H54 (cell line): ENCODE measurements at regions not wholly inside any gene's neighbourhood (a gene's known extent, or its start where the extent isn't known, plus 50 kb on each side); places are given as distances from the start of the nearest gene placed in this dataset.
"Not testable (repeated sequence)": the region's sequence is repeated elsewhere in the genome, so short reads cannot be mapped to it uniquely, and the experiment has no call there.

ENCODE experiments used
- DNase-seq: peaks from one replicate; pipeline ENCODE4 v3.0.0; 2011; ENCODE audit warnings: low spot score, mixed read lengths; ENCODE audit not compliant: insufficient read length
- FAIRE-seq: peaks from 3 replicates; lab custom pipeline; 2011; peaks lifted over from hg19 to GRCh38; lab: Jason Lieb, UNC
- POLR2A ChIP-seq: IDR thresholded peaks from 2 replicates; pipeline ENCODE4 v1.6.1; 2011; ENCODE audit warnings: low read depth, mild to moderate bottlenecking, low read length

- FAIRE-seq = no peak
- no peak for DNase-seq
- TF ChIP-seq POLR2A = no peak
These were observed 79.4 kb upstream of the OSTN start for GRCh38 chr3:191119415-191120295.

GRCh38 chr3:191111722-191112121 is 87.3 kb upstream of the OSTN start:
- DNase-seq (no peak), FAIRE-seq (peak; percentile 60)
- TF ChIP-seq POLR2A = no peak

GRCh38 chr3:191105418-191105817 is 93.6 kb upstream of the OSTN start:
- peak; percentile 11 for FAIRE-seq
- TF ChIP-seq POLR2A = no peak

GRCh38 chr3:191100516-191100915 is 98.5 kb upstream of the OSTN start:
- DNase-seq (no peak), FAIRE-seq (no peak)
- TF ChIP-seq POLR2A = no peak

More at GRCh38 chr3:191105418-191105817, 93.6 kb upstream of the OSTN start:
- no peak for DNase-seq

- no peak for DNase-seq
- peak; percentile 92 for FAIRE-seq
- TF ChIP-seq POLR2A = no peak
These were observed 104.8 kb upstream of the OSTN start for GRCh38 chr3:191094057-191094845.

GRCh38 chr3:191087391-191087790 is 111.7 kb upstream of the OSTN start:
- no peak for TF ChIP-seq POLR2A
- DNase-seq (no peak), FAIRE-seq (peak; percentile 57)

- FAIRE-seq = no peak
- no peak for TF ChIP-seq POLR2A
- DNase-seq = no peak
These were observed 114.0 kb upstream of the OSTN start for GRCh38 chr3:191085091-191085490.

GRCh38 chr3:191078913-191079312 is 120.1 kb upstream of the OSTN start:
- FAIRE-seq = peak; percentile 50
- DNase-seq = not testable (repeated sequence)

- no peak for DNase-seq
- no peak for FAIRE-seq
- TF ChIP-seq POLR2A = no peak
These were observed 122.0 kb upstream of the OSTN start for GRCh38 chr3:191076903-191077552.

- FAIRE-seq = peak; percentile 53
- no peak for TF ChIP-seq POLR2A
- no peak for DNase-seq
These were observed 124.5 kb upstream of the OSTN start for GRCh38 chr3:191074511-191074910.

- DNase-seq (no peak), FAIRE-seq (no peak)
- no peak for TF ChIP-seq POLR2A
These were observed 128.2 kb upstream of the OSTN start for GRCh38 chr3:191070762-191071403.

GRCh38 chr3:191070201-191070600 is 128.8 kb upstream of the OSTN start:
- DNase-seq (peak; percentile 23), FAIRE-seq (peak; percentile 100)
- no peak for TF ChIP-seq POLR2A

GRCh38 chr3:191068946-191069813 is 129.9 kb upstream of the OSTN start:
- no peak for TF ChIP-seq POLR2A
- peak; percentile 78 for FAIRE-seq
- no peak for DNase-seq
